H1 (cell line): ENCODE measurements at regions not wholly inside any gene's neighbourhood (a gene's known extent, or its start where the extent isn't known, plus 50 kb on each side); places are given as distances from the start of the nearest gene placed in this dataset.

ENCODE experiments used
- CTCF ChIA-PET: fragments of 300-600 bp; sonication (Branson Sonifier 250); formaldehyde crosslinking; loops from one replicate; lab custom pipeline; 2021; ENCODE audit not compliant: partially characterized antibody; lab: Charles Lee
- POLR2A ChIA-PET: fragments of 300-600 bp; sonication (Branson Sonifier 250); formaldehyde crosslinking; loops from one replicate; lab custom pipeline; 2021; ENCODE audit warnings: inconsistent platforms; ENCODE audit not compliant: partially characterized antibody; lab: Charles Lee
- DNase-seq, 2 experiments: peaks; one replicate each; pipeline versions ENCODE4 v3.0.0 to v3.0.0-alpha.2; 2010 to 2022; ENCODE audit warnings: low spot score in 2 of 2, low read depth in 1 of 2, mixed read lengths in 1 of 2
- FAIRE-seq: peaks from 2 replicates; lab custom pipeline; 2011; peaks lifted over from hg19 to GRCh38; lab: Jason Lieb, UNC
- H2AFZ ChIP-seq: 2 replicates; pipeline ENCODE4 v1.8.1; 2012; ENCODE audit warnings: low read length, inconsistent platforms
- H2AK5ac ChIP-seq: 2 replicates; pipeline ENCODE4 v1.6.1; 2013; ENCODE audit warnings: low read depth, low read length
- H2BK120ac ChIP-seq: replicated peaks from 2 replicates; pipeline ENCODE3; 2013; ENCODE audit warnings: low read depth, low read length, inconsistent platforms
- H2BK12ac ChIP-seq: 2 replicates; pipeline ENCODE4 v1.6.1; 2013; ENCODE audit warnings: low read depth, low read length
- H2BK15ac ChIP-seq: 2 replicates; pipeline ENCODE4 v1.6.1; 2013; ENCODE audit warnings: low read length
- H2BK20ac ChIP-seq: 2 replicates; pipeline ENCODE4 v1.6.1; 2013; ENCODE audit warnings: low read length
- H2BK5ac ChIP-seq: 2 replicates; pipeline ENCODE4 v1.6.1; 2013; ENCODE audit warnings: low read depth, low read length
- H3K14ac ChIP-seq: 2 replicates; pipeline ENCODE4 v1.6.1; 2013; ENCODE audit warnings: inconsistent platforms; ENCODE audit not compliant: insufficient read length
- H3K18ac ChIP-seq: 2 replicates; pipeline ENCODE4 v1.6.1; 2013; ENCODE audit warnings: low read length; ENCODE audit errors: extremely low read depth
- H3K23ac ChIP-seq: 2 replicates; pipeline ENCODE4 v1.6.1; 2013; ENCODE audit warnings: inconsistent platforms; ENCODE audit not compliant: insufficient read length
- H3K23me2 ChIP-seq: 2 replicates; pipeline ENCODE4 v1.6.1; 2013; ENCODE audit warnings: low read depth, low read length
- H3K27ac ChIP-seq: 2 replicates; pipeline ENCODE4 v1.6.1; 2011; ENCODE audit warnings: low read depth, low read length, inconsistent platforms
- H3K27me3 ChIP-seq, 4 experiments: replicated peaks in 1 of 4; 1 replicate in 1 of 4; 2 replicates in 3 of 4; pipeline versions ENCODE4 v1.6.1 to v1.8.1; 2011 to 2013; ENCODE audit warnings: low read length in 3 of 4, mild to moderate bottlenecking in 3 of 4, inconsistent platforms in 2 of 4, mixed read lengths in 2 of 4, moderate library complexity in 1 of 4; ENCODE audit not compliant: control insufficient read depth in 3 of 4, insufficient read depth in 3 of 4; ENCODE audit errors: extremely low read depth in 1 of 4
- H3K36me3 ChIP-seq, 4 experiments: 2 replicates each; pipeline versions ENCODE4 v1.6.1 to v1.8.1; 2011 to 2013; ENCODE audit warnings: mild to moderate bottlenecking in 4 of 4, low read length in 3 of 4, moderate library complexity in 2 of 4, control low read depth in 1 of 4, inconsistent platforms in 1 of 4; ENCODE audit not compliant: insufficient read depth in 4 of 4, control insufficient read depth in 2 of 4
- H3K4ac ChIP-seq: replicated peaks from 2 replicates; pipeline ENCODE3; 2013; ENCODE audit warnings: low read length, low read depth, mixed read lengths, inconsistent platforms; ENCODE audit not compliant: insufficient read length
- H3K4me1 ChIP-seq, 4 experiments: replicated peaks in 1 of 4; 1 replicate in 1 of 4; 2 replicates in 3 of 4; pipeline versions ENCODE4 v1.6.1 to v1.8.1; 2011 to 2013; ENCODE audit warnings: low read length in 3 of 4, inconsistent platforms in 2 of 4, mixed read lengths in 1 of 4; ENCODE audit not compliant: insufficient read depth in 4 of 4, control insufficient read depth in 3 of 4
- H3K4me2 ChIP-seq, 2 experiments: 2 replicates each; pipeline versions ENCODE4 v1.6.1 to v1.8.1; 2011 to 2013; ENCODE audit warnings: low read depth in 2 of 2, low read length in 2 of 2, control low read depth in 1 of 2, inconsistent platforms in 1 of 2, mild to moderate bottlenecking in 1 of 2; ENCODE audit not compliant: insufficient read depth in 1 of 2
- H3K4me3 ChIP-seq, 4 experiments: fragments of 200-600, 300-600 bp in 1 of 4; sonication (generic), shearing (Covaris generic), sonication (Bioruptor Twin) in 1 of 4; 2 replicates each; pipeline versions ENCODE4 v1.5.1 to v1.8.1; 2011 to 2016; ENCODE audit warnings: low read length in 4 of 4, low read depth in 3 of 4, control low read depth in 2 of 4, inconsistent platforms in 2 of 4, mild to moderate bottlenecking in 2 of 4, mixed read lengths in 1 of 4, moderate library complexity in 1 of 4; ENCODE audit not compliant: insufficient read depth in 2 of 4; ENCODE audit errors: extremely low read depth in 1 of 4
- H3K56ac ChIP-seq: replicated peaks from 2 replicates; pipeline ENCODE3; 2013; ENCODE audit warnings: low read depth, mild to moderate bottlenecking, mixed read lengths, low read length, inconsistent platforms; ENCODE audit not compliant: insufficient read length
- H3K79me1 ChIP-seq: 2 replicates; pipeline ENCODE4 v1.6.1; 2013; ENCODE audit warnings: low read depth, low read length, control low read depth
- H3K79me2 ChIP-seq, 2 experiments: 2 replicates each; pipeline versions ENCODE4 v1.6.1 to v1.8.1; 2012 to 2013; ENCODE audit warnings: low read length in 2 of 2, mild to moderate bottlenecking in 2 of 2, inconsistent platforms in 1 of 2; ENCODE audit not compliant: insufficient read depth in 2 of 2, control insufficient read depth in 1 of 2
- H3K9ac ChIP-seq, 4 experiments: replicated peaks in 1 of 4; 1 replicate in 1 of 4; 2 replicates in 3 of 4; pipeline versions ENCODE4 v1.6.1 to v1.8.1; 2011 to 2013; ENCODE audit warnings: low read depth in 3 of 4, low read length in 3 of 4, control low read depth in 2 of 4, mild to moderate bottlenecking in 2 of 4, moderate library complexity in 2 of 4, inconsistent platforms in 1 of 4; ENCODE audit errors: extremely low read depth in 1 of 4
- H3K9me3 ChIP-seq, 2 experiments: 2 replicates each; pipeline versions ENCODE4 v1.6.1 to v1.8.1; 2012 to 2013; ENCODE audit warnings: mild to moderate bottlenecking in 2 of 2, moderate library complexity in 2 of 2, control low read depth in 1 of 2, inconsistent platforms in 1 of 2, low read depth in 1 of 2, low read length in 1 of 2, mixed read lengths in 1 of 2; ENCODE audit not compliant: insufficient read depth in 2 of 2
- H4K20me1 ChIP-seq, 2 experiments: replicated peaks in 1 of 2; 2 replicates each; pipeline versions ENCODE3 to v1.8.1; 2011 to 2013; ENCODE audit warnings: inconsistent platforms in 2 of 2, low read length in 2 of 2, mild to moderate bottlenecking in 1 of 2; ENCODE audit not compliant: insufficient read depth in 2 of 2, control insufficient read depth in 1 of 2
- H4K5ac ChIP-seq: 2 replicates; pipeline ENCODE4 v1.6.1; 2013; ENCODE audit warnings: low read length, low read depth, mixed read lengths, inconsistent platforms; ENCODE audit not compliant: insufficient read length
- H4K8ac ChIP-seq: 2 replicates; pipeline ENCODE4 v1.8.0; 2013; ENCODE audit warnings: mild to moderate bottlenecking, moderate library complexity, low read length, inconsistent platforms; ENCODE audit not compliant: insufficient read depth; ENCODE audit errors: extremely low read depth
- H4K91ac ChIP-seq: replicated peaks from 2 replicates; pipeline ENCODE3; 2013; ENCODE audit warnings: low read length, mixed read lengths, inconsistent platforms; ENCODE audit not compliant: insufficient read length
- BCL11A ChIP-seq, 2 experiments: IDR thresholded peaks; one replicate each; pipeline ENCODE4 v1.6.1; 2011; ENCODE audit warnings: low read depth in 2 of 2, low read length in 2 of 2, mild to moderate bottlenecking in 2 of 2
- CHD2 ChIP-seq: IDR thresholded peaks from 2 replicates; pipeline ENCODE4 v1.6.1; 2012; ENCODE audit warnings: low read length, improper control_type of control experiment
- CREB1 ChIP-seq: IDR thresholded peaks from 2 replicates; pipeline ENCODE4 v1.6.1; 2012; ENCODE audit warnings: inconsistent platforms
- HDAC6 ChIP-seq: IDR thresholded peaks from one replicate; pipeline ENCODE4 v1.7.1; 2012; ENCODE audit warnings: low read depth, mild to moderate bottlenecking, inconsistent platforms, low read length, moderate library complexity
- JUND ChIP-seq: IDR thresholded peaks from 2 replicates; pipeline ENCODE4 v1.6.1; 2011; ENCODE audit warnings: mild to moderate bottlenecking, improper control_type of control experiment, low read length
- KDM1A ChIP-seq: fragments of 200-600, 300-600 bp; sonication (generic); IDR thresholded peaks from 2 replicates; pipeline ENCODE4 v1.7.1; 2016; ENCODE audit warnings: mild to moderate bottlenecking, low read length, borderline replicate concordance
- KDM4A ChIP-seq: IDR thresholded peaks from one replicate; pipeline ENCODE4 v1.7.1; 2012; ENCODE audit warnings: low read depth, mild to moderate bottlenecking, moderate library complexity, low read length, inconsistent platforms; ENCODE audit not compliant: severe bottlenecking
- PHF8 ChIP-seq: fragments of 200-600 bp; sonication (generic); conservative IDR thresholded peaks from 2 replicates; pipeline ENCODE4 v1.7.1; 2012; ENCODE audit warnings: low read depth, mild to moderate bottlenecking, inconsistent platforms, low read length, moderate library complexity
- SIRT6 ChIP-seq: IDR thresholded peaks from one replicate; pipeline ENCODE4 v1.7.1; 2012; ENCODE audit warnings: low read length, inconsistent platforms
- SP2 ChIP-seq: IDR thresholded peaks from 2 replicates; pipeline ENCODE4 v1.6.1; 2012; ENCODE audit warnings: mild to moderate bottlenecking, low read length, inconsistent platforms
- YY1 ChIP-seq: IDR thresholded peaks from 2 replicates; pipeline ENCODE4 v1.6.1; 2011; ENCODE audit warnings: low read depth, mild to moderate bottlenecking, low read length
- ZNF274 ChIP-seq: IDR thresholded peaks from 2 replicates; pipeline ENCODE4 v1.7.0; 2012; ENCODE audit warnings: low read length, borderline replicate concordance; ENCODE audit errors: extremely low read depth
- TF ChIP-seq, protein P1 (sequence below): IDR thresholded peaks from 2 replicates; pipeline ENCODE4 v1.6.1; 2011; ENCODE audit warnings: low read depth, mild to moderate bottlenecking, low read length; ENCODE audit not compliant: insufficient read depth
- TF ChIP-seq, protein P2 (sequence below): IDR thresholded peaks from 2 replicates; pipeline ENCODE4 v1.6.1; 2011; ENCODE audit warnings: low read length, improper control_type of control experiment
- TF ChIP-seq, protein P3 (sequence below): IDR thresholded peaks from 2 replicates; pipeline ENCODE4 v1.6.1; 2012; ENCODE audit warnings: inconsistent platforms

DNA sequence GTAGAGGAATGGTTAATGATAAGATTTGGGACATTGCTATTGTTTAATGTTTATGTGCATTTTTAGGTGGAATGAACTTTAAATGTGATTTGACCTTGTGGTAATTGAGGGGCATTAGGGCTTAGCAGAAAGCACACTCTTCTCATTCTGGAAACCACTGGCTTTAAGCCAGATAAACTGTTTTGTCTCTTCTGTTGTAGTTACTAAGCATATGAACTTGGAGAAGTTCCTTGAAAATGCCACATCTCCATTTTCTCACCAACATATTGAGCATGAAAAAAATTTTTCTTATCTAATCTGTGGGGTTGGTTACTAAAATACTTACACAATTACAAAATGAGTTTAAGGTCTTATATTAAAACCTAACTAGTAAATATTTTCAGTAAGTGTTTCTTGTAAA is 70.8 kb upstream of the FSHR start:
- ChIA-PET POLR2A (no interaction called here), CTCF (interaction anchor here (1.2 to 1.9 kb wide), 2 partner anchors 9 kb away, joined by 4 read pairs; no protein-coding TSS in a partner anchor)
- Histone ChIP-seq H2BK15ac (no peak overlapping the region), H2BK120ac (no peak overlapping the region), H3K4me2 (no peak overlapping the region), H2AK5ac (no peak overlapping the region), H2BK12ac (no peak overlapping the region), H2AFZ (no peak overlapping the region), H3K4me1 (no peaks in the 10 kb centered on the region), H3K79me1 (no peaks in the 10 kb centered on the region), H2BK20ac (no peak overlapping the region), H3K27ac (no peak overlapping the region), H3K23ac (no peak overlapping the region), H3K9me3 (no peaks in the 10 kb centered on the region), H3K18ac (no peak overlapping the region), H3K36me3 (no peaks in the 10 kb centered on the region), H2BK5ac (no peak overlapping the region), H3K79me2 (no peaks in the 10 kb centered on the region), H3K23me2 (no peaks in the 10 kb centered on the region), H3K56ac (no peak overlapping the region), H3K27me3 (no peaks in the 10 kb centered on the region), H3K4me3 (no peak overlapping the region), H4K8ac (no peak overlapping the region), H4K20me1 (no peaks in the 10 kb centered on the region), H4K91ac (no peak overlapping the region), H3K9ac (no peak overlapping the region), H3K4ac (no peak overlapping the region), H3K14ac (no peak overlapping the region), H4K5ac (no peak overlapping the region)
- FAIRE-seq, result no peak
- TF ChIP-seq ZNF274, result no peak
- TF ChIP-seq CREB1, result no peak
- TF ChIP-seq, protein P1, sequence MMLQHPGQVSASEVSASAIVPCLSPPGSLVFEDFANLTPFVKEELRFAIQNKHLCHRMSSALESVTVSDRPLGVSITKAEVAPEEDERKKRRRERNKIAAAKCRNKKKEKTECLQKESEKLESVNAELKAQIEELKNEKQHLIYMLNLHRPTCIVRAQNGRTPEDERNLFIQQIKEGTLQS, result no peak
- TF ChIP-seq SP2, result no peak
- no peak for TF ChIP-seq PHF8
- no peak for TF ChIP-seq SIRT6
- no peak for TF ChIP-seq KDM4A
- no peak for TF ChIP-seq KDM1A
- TF ChIP-seq YY1, result no peak
- TF ChIP-seq CHD2, result no peak
- TF ChIP-seq, protein P2, sequence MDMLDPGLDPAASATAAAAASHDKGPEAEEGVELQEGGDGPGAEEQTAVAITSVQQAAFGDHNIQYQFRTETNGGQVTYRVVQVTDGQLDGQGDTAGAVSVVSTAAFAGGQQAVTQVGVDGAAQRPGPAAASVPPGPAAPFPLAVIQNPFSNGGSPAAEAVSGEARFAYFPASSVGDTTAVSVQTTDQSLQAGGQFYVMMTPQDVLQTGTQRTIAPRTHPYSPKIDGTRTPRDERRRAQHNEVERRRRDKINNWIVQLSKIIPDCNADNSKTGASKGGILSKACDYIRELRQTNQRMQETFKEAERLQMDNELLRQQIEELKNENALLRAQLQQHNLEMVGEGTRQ, result no peak
- TF ChIP-seq JUND, result no peak
- no peak for TF ChIP-seq BCL11A (IDR thresholded peaks at IDR 0.05; ENCODE audit: low read depth in 2 of 2, low read length in 2 of 2)
- TF ChIP-seq, protein P3, sequence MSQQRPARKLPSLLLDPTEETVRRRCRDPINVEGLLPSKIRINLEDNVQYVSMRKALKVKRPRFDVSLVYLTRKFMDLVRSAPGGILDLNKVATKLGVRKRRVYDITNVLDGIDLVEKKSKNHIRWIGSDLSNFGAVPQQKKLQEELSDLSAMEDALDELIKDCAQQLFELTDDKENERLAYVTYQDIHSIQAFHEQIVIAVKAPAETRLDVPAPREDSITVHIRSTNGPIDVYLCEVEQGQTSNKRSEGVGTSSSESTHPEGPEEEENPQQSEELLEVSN, result no peak
- no peak for TF ChIP-seq HDAC6
- DNase-seq, result no peak
